Liver (tissue), 7 donors: ENCODE measurements at regions not wholly inside any gene's neighbourhood (a gene's known extent, or its start where the extent isn't known, plus 50 kb on each side); places are given as distances from the start of the nearest gene placed in this dataset.
A peak's percentile ranks its signal among the peaks of the same experiment; 100 is the strongest.
"Not testable (repeated sequence)": the region's sequence is repeated elsewhere in the genome, so short reads cannot be mapped to it uniquely, and the experiment has no call there.

Experiments used
- DNase-seq: peaks from one replicate; pipeline ENCODE4 v3.0.0-alpha.2; 2017; ENCODE audit warnings: low spot score
- H3K27ac ChIP-seq, 2 donors: one replicate each; pipeline ENCODE4 v1.7.0; 2013; ENCODE audit warnings: inconsistent platforms in 2 of 2, low read length in 2 of 2, control low read depth in 1 of 2, low read depth in 1 of 2, mild to moderate bottlenecking in 1 of 2
- H3K27me3 ChIP-seq, 4 donors: one replicate each; pipeline versions ENCODE4 v1.6.1 to v1.7.0; 2013; ENCODE audit warnings: low read length in 3 of 4, inconsistent platforms in 1 of 4, mild to moderate bottlenecking in 1 of 4, moderate library complexity in 1 of 4; ENCODE audit not compliant: control insufficient read depth in 4 of 4, insufficient read depth in 4 of 4
- H3K36me3 ChIP-seq, 4 donors: one replicate each; pipeline versions ENCODE4 v1.6.1 to v1.7.0; 2013; ENCODE audit warnings: low read length in 3 of 4, mild to moderate bottlenecking in 3 of 4, low read depth in 1 of 4, moderate library complexity in 1 of 4; ENCODE audit not compliant: control insufficient read depth in 4 of 4, insufficient read depth in 3 of 4
- H3K4me1 ChIP-seq, 4 donors: one replicate each; pipeline versions ENCODE4 v1.6.1 to v1.7.0; 2013; ENCODE audit warnings: low read length in 3 of 4, mild to moderate bottlenecking in 3 of 4, moderate library complexity in 1 of 4; ENCODE audit not compliant: control insufficient read depth in 4 of 4, insufficient read depth in 4 of 4
- H3K4me3 ChIP-seq, 3 donors: one replicate each; pipeline versions ENCODE4 v1.6.1 to v1.7.0; 2013; ENCODE audit warnings: low read length in 3 of 3, control low read depth in 1 of 3, low read depth in 1 of 3, mild to moderate bottlenecking in 1 of 3
- H3K9ac ChIP-seq, 2 donors: one replicate each; pipeline ENCODE4 v1.7.0; 2013; ENCODE audit warnings: low read length in 2 of 2, mild to moderate bottlenecking in 2 of 2, moderate library complexity in 2 of 2, control low read depth in 1 of 2, low read depth in 1 of 2
- H3K9me3 ChIP-seq, 4 donors: one replicate each; pipeline versions ENCODE4 v1.6.1 to v1.7.0; 2013; ENCODE audit warnings: low read length in 3 of 4; ENCODE audit not compliant: control insufficient read depth in 4 of 4
- EGR1 ChIP-seq, 2 donors: IDR thresholded peaks; 2 replicates each; pipeline ENCODE4 v1.6.1; 2016 to 2018; ENCODE audit warnings: antibody characterized with exemption in 2 of 2, low read depth in 2 of 2
- FOXA1 ChIP-seq: IDR thresholded peaks from 2 replicates; pipeline ENCODE4 v1.6.1; 2016; ENCODE audit warnings: antibody characterized with exemption
- FOXA2 ChIP-seq: IDR thresholded peaks from 2 replicates; pipeline ENCODE4 v1.6.1; 2016; ENCODE audit warnings: antibody characterized with exemption
- GABPA ChIP-seq, 2 donors: IDR thresholded peaks in 1 of 2; conservative IDR thresholded peaks in 1 of 2; 2 replicates each; pipeline ENCODE4 v1.6.1; 2016; ENCODE audit warnings: antibody characterized with exemption in 2 of 2, mild to moderate bottlenecking in 1 of 2, moderate library complexity in 1 of 2
- HNF4A ChIP-seq, 2 donors: conservative IDR thresholded peaks; 2 replicates each; pipeline ENCODE4 v1.6.1; 2016; ENCODE audit warnings: antibody characterized with exemption in 2 of 2, mild to moderate bottlenecking in 2 of 2
- HNF4G ChIP-seq: IDR thresholded peaks from 2 replicates; pipeline ENCODE4 v1.6.1; 2016; ENCODE audit warnings: antibody characterized with exemption
- JUND ChIP-seq, 2 donors: IDR thresholded peaks; 2 replicates each; pipeline ENCODE4 v1.6.1; 2016; ENCODE audit warnings: antibody characterized with exemption in 2 of 2
- NR2F2 ChIP-seq: IDR thresholded peaks from 2 replicates; pipeline ENCODE4 v1.6.1; 2016; ENCODE audit warnings: antibody characterized with exemption
- RAD21 ChIP-seq, 2 donors: IDR thresholded peaks; 2 replicates each; pipeline ENCODE4 v1.6.1; 2016; ENCODE audit warnings: antibody characterized with exemption in 2 of 2, mild to moderate bottlenecking in 2 of 2
- RXRA ChIP-seq, 2 donors: IDR thresholded peaks; 2 replicates each; pipeline ENCODE4 v1.6.1; 2017 to 2018; ENCODE audit warnings: antibody characterized with exemption in 2 of 2, mild to moderate bottlenecking in 1 of 2
- SP1 ChIP-seq: IDR thresholded peaks from 2 replicates; pipeline ENCODE4 v1.6.1; 2018; ENCODE audit warnings: antibody characterized with exemption, mild to moderate bottlenecking
- TAF1 ChIP-seq: conservative IDR thresholded peaks from 2 replicates; pipeline ENCODE4 v1.6.1; 2016; ENCODE audit warnings: antibody characterized with exemption, mild to moderate bottlenecking
- YY1 ChIP-seq: IDR thresholded peaks from 2 replicates; pipeline ENCODE4 v1.6.1; 2016; ENCODE audit warnings: antibody characterized with exemption, mild to moderate bottlenecking
- WGBS: extraction: QIAGEN DNeasy Blood & Tissue Kit; methylation state at CpG from one replicate; pipeline ENCODE4 v1.1.7; 2013; 5-methylcytosine and 5-hydroxymethylcytosine counted together
- TF ChIP-seq, protein P1 (sequence below): IDR thresholded peaks from 2 replicates; pipeline ENCODE4 v1.6.1; 2016; ENCODE audit warnings: antibody characterized with exemption
- TF ChIP-seq, protein P2 (sequence below): IDR thresholded peaks from 2 replicates; pipeline ENCODE4 v1.6.1; 2016; ENCODE audit warnings: antibody characterized with exemption
- TF ChIP-seq, protein P3 (sequence below): IDR thresholded peaks from 2 replicates; pipeline ENCODE4 v1.6.1; 2016; ENCODE audit warnings: antibody characterized with exemption
- TF ChIP-seq, protein P4 (sequence below): IDR thresholded peaks from 2 replicates; pipeline ENCODE4 v1.6.1; 2016; ENCODE audit warnings: antibody characterized with exemption, mild to moderate bottlenecking
- donor health status: healthy.
- donor health status: healthy.
- donor health status: healthy.
- donor health status: healthy.

DNA sequence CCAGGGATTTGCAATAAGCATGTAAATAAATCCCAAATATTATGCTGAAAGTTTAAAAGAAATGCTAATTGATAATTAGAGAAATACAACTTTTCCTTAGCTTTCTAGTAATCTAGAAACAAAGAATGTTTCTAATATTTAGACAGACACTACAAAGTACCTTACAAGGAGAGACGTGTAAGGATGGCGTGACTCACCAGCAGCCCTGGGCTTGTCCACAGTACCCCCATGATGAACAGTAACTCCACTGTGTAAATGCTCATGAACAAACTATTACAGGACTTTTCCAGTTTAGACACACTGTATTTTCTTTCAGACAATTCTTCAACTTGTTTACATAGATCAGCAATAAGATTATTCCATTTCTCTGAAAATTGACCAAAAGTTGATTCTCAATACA, 138.9 kb upstream of the KCTD7 start:
- not testable (repeated sequence) for H3K4me1 ChIP-seq, DNase-seq, H3K9me3 ChIP-seq, H3K36me3 ChIP-seq, H3K9ac ChIP-seq, H3K4me3 ChIP-seq, H3K27ac ChIP-seq, H3K27me3 ChIP-seq
- WGBS: 79% methylated on average over 2 of the region's 2 CpGs

DNA sequence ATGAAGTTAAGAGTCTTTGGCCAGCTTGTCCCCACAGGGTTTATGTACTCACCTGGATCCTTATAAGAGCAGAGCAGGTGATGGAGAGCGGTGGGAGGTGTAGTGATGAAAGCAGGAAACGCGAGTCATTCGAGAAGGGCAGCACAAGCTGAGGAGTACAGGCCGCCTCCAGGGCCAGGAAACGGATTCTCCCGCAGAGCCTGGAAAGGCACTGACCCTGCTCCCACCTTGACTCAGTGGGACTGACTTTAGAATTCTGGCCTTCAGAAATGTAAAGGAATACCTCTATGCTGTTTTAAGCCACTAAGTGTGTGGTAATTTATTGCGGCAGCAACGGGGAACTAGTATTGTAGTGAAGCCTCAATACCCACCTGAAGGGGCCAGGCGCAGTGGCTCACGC, 137.7 kb upstream of the KCTD7 start:
- not testable (repeated sequence) for DNase-seq, H3K4me3 ChIP-seq, H3K36me3 ChIP-seq, H3K4me1 ChIP-seq, H3K9ac ChIP-seq, H3K9me3 ChIP-seq, H3K27me3 ChIP-seq, H3K27ac ChIP-seq
- 89% methylated on average over 10 of the region's 11 CpGs for WGBS

DNA sequence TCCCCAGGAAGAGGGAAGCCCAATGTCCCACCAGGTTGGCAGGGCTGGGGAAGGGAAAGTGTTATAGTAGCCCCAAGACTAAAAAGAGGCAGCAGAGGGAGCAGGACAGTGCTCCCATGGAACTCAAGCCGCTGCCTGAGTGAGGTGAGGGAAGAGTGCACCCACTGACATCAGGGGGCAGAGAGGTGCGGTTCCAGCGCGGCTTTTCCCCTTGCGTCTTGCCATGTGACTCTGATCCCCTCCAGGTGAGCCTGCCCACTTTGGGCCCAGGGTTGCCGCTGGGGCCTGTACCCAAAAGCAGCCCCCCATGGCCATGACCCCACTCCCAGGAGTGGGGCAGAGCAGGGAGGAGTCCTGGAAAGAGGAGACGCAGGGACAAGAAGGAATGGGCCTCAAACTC, 136.3 kb upstream of the KCTD7 start:
- not testable (repeated sequence) for H3K4me1 ChIP-seq, H3K27me3 ChIP-seq, H3K36me3 ChIP-seq, H3K9me3 ChIP-seq, DNase-seq
- H3K9ac ChIP-seq: peak overlapping the region; percentile 95 to 98
- peak overlapping the region in 2 of 3 donors; percentile 73 for H3K4me3 ChIP-seq
- WGBS: 96% methylated on average over 7 of the region's 7 CpGs
- H3K27ac ChIP-seq: peak overlapping the region; percentile 98

DNA sequence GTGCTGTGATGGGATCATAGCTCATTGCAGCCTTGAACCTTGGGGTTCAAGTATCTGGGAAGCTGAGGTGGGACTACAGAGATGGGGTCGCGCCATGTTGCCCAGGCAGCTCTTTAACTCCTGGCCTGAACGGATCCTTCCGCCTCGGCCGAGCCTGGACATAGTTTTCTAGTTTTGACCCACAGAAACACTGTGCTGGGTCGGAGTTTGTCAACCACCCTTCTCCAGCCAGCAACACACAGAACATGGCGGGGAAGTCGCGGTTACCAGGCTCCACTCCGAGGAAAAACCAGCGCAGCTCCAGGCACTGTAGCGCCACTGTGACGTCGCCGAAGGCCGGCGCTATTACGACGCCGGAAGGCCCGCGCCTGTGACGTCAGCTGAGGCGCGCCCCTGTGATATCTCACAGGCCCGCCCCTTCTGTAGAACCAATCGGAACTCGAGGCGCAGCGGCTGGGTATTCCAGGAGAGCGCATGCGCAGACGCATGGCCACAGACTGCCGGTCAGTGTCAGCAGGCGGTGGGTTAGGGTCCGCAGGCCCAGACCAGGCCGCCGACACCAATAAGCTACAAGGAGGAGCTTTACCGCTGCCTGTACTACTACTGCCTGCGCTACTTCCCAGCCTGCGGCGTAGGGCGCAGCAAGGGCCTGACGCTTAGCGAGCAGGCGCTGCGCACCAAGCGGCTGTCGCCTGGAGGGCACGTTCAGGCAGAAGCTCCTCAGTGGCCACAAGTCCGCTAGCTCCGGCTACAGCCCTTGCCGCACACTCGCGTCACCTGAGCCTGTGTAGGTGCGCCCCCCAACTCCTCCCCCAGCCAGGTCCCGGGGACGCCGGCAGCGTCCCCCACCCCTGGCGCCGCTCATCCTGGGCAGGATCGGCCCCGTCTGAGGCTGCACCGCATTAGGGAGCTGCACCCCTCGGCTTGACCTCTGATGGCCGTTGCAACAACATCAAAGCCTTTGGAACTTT, 135.2 kb upstream of the KCTD7 start:
- peak overlapping the region; percentile 58 to 79 (median 79) for H3K4me3 ChIP-seq
- under 1% methylated on average over 68 of the region's 68 CpGs for WGBS
- TF ChIP-seq, protein P1, sequence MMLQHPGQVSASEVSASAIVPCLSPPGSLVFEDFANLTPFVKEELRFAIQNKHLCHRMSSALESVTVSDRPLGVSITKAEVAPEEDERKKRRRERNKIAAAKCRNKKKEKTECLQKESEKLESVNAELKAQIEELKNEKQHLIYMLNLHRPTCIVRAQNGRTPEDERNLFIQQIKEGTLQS: no peak
- TF ChIP-seq RAD21 (IDR thresholded peaks at IDR 0.05) (peak; percentile 54 to 56), FOXA2 (no peak), RXRA (IDR thresholded peaks at IDR 0.05) (peak in 1 of 2 donors; percentile 47), NR2F2 (no peak), FOXA1 (no peak), GABPA (IDR thresholded peaks at IDR 0.05 in 1 of 2, conservative IDR thresholded peaks at IDR 0.05 in 1 of 2) (peak; percentile 64 to 88), HNF4G (no peak), TAF1 (peak; percentile 34), JUND (IDR thresholded peaks at IDR 0.05) (peak in 1 of 2 donors; percentile 20), YY1 (peak; percentile 94), HNF4A (conservative IDR thresholded peaks at IDR 0.05) (peak in 1 of 2 donors; percentile 6), SP1 (peak; percentile 85), EGR1 (IDR thresholded peaks at IDR 0.05; ENCODE audit: low read depth in 2 of 2) (no peak)
- TF ChIP-seq, protein P2, sequence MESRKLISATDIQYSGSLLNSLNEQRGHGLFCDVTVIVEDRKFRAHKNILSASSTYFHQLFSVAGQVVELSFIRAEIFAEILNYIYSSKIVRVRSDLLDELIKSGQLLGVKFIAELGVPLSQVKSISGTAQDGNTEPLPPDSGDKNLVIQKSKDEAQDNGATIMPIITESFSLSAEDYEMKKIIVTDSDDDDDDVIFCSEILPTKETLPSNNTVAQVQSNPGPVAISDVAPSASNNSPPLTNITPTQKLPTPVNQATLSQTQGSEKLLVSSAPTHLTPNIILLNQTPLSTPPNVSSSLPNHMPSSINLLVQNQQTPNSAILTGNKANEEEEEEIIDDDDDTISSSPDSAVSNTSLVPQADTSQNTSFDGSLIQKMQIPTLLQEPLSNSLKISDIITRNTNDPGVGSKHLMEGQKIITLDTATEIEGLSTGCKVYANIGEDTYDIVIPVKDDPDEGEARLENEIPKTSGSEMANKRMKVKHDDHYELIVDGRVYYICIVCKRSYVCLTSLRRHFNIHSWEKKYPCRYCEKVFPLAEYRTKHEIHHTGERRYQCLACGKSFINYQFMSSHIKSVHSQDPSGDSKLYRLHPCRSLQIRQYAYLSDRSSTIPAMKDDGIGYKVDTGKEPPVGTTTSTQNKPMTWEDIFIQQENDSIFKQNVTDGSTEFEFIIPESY: peak; percentile 35
- TF ChIP-seq, protein P3, sequence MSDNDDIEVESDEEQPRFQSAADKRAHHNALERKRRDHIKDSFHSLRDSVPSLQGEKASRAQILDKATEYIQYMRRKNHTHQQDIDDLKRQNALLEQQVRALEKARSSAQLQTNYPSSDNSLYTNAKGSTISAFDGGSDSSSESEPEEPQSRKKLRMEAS: peak; percentile 94
- TF ChIP-seq, protein P4, sequence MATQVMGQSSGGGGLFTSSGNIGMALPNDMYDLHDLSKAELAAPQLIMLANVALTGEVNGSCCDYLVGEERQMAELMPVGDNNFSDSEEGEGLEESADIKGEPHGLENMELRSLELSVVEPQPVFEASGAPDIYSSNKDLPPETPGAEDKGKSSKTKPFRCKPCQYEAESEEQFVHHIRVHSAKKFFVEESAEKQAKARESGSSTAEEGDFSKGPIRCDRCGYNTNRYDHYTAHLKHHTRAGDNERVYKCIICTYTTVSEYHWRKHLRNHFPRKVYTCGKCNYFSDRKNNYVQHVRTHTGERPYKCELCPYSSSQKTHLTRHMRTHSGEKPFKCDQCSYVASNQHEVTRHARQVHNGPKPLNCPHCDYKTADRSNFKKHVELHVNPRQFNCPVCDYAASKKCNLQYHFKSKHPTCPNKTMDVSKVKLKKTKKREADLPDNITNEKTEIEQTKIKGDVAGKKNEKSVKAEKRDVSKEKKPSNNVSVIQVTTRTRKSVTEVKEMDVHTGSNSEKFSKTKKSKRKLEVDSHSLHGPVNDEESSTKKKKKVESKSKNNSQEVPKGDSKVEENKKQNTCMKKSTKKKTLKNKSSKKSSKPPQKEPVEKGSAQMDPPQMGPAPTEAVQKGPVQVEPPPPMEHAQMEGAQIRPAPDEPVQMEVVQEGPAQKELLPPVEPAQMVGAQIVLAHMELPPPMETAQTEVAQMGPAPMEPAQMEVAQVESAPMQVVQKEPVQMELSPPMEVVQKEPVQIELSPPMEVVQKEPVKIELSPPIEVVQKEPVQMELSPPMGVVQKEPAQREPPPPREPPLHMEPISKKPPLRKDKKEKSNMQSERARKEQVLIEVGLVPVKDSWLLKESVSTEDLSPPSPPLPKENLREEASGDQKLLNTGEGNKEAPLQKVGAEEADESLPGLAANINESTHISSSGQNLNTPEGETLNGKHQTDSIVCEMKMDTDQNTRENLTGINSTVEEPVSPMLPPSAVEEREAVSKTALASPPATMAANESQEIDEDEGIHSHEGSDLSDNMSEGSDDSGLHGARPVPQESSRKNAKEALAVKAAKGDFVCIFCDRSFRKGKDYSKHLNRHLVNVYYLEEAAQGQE: peak; percentile 94

More for the DNA sequence above, 135.2 kb upstream of the KCTD7 start:
- H3K27ac ChIP-seq: peak overlapping the region; percentile 98
- H3K9me3 ChIP-seq: no peaks in the 10 kb centered on the region
- H3K27me3 ChIP-seq: no peaks in the 10 kb centered on the region
- peak overlapping the region; percentile 95 to 98 for H3K9ac ChIP-seq
- peaks cover 0 to 9% (median 3%) of the 10 kb centered on the region in 4 donors for H3K4me1 ChIP-seq
- no peaks in the 10 kb centered on the region for H3K36me3 ChIP-seq
- DNase-seq: peak; percentile 96
